SK-N-SH (cell line): ENCODE measurements at regions not wholly inside any gene's neighbourhood (a gene's known extent, or its start where the extent isn't known, plus 50 kb on each side); places are given as distances from the start of the nearest gene placed in this dataset.

Experiments used
- CTCF ChIA-PET: fragments of 300-600, 350-600 bp; formaldehyde crosslinking; extraction: SDS; loops from one replicate; lab custom pipeline; 2021; lab: Yijun Ruan, JAX
- POLR2A ChIA-PET: fragments of 350-600 bp; sonication (Branson Sonifier 250); formaldehyde crosslinking; extraction: SDS; loops from one replicate; lab custom pipeline; 2020; ENCODE audit warnings: antibody characterized with exemption, inconsistent platforms; lab: Yijun Ruan, JAX
- DNase-seq: peaks from one replicate; pipeline ENCODE4 v3.0.0; 2012
- H2AFZ ChIP-seq: fragments of 200-600 bp; sonication (generic); 2 replicates; pipeline ENCODE4 v1.8.1; 2016; ENCODE audit warnings: antibody characterized with exemption, mild to moderate bottlenecking, low read depth
- H3F3A ChIP-seq: fragments of 200-600 bp; sonication (generic); replicated peaks from 2 replicates; pipeline ENCODE3; 2016; ENCODE audit warnings: antibody characterized with exemption, mild to moderate bottlenecking; ENCODE audit not compliant: insufficient read depth
- H3K27ac ChIP-seq, 2 experiments: fragments of 200-500 bp in 1 of 2; fragments of 200-600 bp in 1 of 2; sonication (Bioruptor generic) in 1 of 2; sonication (generic), shearing (Covaris generic) in 1 of 2; 2 replicates each; pipeline versions ENCODE4 v1.5.1 to v1.6.1; 2014 to 2016; ENCODE audit warnings: low read depth in 2 of 2, inconsistent platforms in 1 of 2, low read length in 1 of 2, mild to moderate bottlenecking in 1 of 2, mixed read lengths in 1 of 2
- H3K27me3 ChIP-seq: fragments of 200-600 bp; sonication (generic), shearing (Covaris generic); 2 replicates; pipeline ENCODE4 v1.6.1; 2016; ENCODE audit warnings: mixed run types; ENCODE audit not compliant: insufficient read depth
- H3K36me3 ChIP-seq, 2 experiments: fragments of 200-500 bp in 1 of 2; fragments of 200-600 bp in 1 of 2; sonication (Bioruptor generic) in 1 of 2; sonication (generic) in 1 of 2; replicated peaks in 1 of 2; 2 replicates each; pipeline versions ENCODE3 to v1.5.1; 2014 to 2016; ENCODE audit warnings: low read length in 1 of 2, mild to moderate bottlenecking in 1 of 2; ENCODE audit not compliant: insufficient read depth in 2 of 2, control insufficient read depth in 1 of 2
- H3K4me1 ChIP-seq, 2 experiments: fragments of 200-500 bp in 1 of 2; fragments of 200-600 bp in 1 of 2; sonication (Bioruptor generic) in 1 of 2; sonication (generic), shearing (Covaris generic) in 1 of 2; 2 replicates each; pipeline versions ENCODE4 v1.5.1 to v1.6.1; 2014 to 2016; ENCODE audit warnings: low read depth in 1 of 2, low read length in 1 of 2, mixed run types in 1 of 2; ENCODE audit not compliant: insufficient read depth in 2 of 2, control insufficient read depth in 1 of 2
- H3K4me2 ChIP-seq: fragments of 200-600 bp; sonication (generic), shearing (Covaris generic); 2 replicates; pipeline ENCODE4 v1.6.1; 2017; ENCODE audit warnings: mixed run types
- H3K4me3 ChIP-seq, 2 experiments: fragments of 200-500 bp in 1 of 2; fragments of 200-600 bp in 1 of 2; sonication (Bioruptor generic) in 1 of 2; sonication (generic), shearing (Covaris generic) in 1 of 2; 2 replicates each; pipeline versions ENCODE4 v1.5.1 to v1.8.1; 2014 to 2016; ENCODE audit warnings: low read depth in 2 of 2, inconsistent platforms in 1 of 2, low read length in 1 of 2, mild to moderate bottlenecking in 1 of 2, mixed read lengths in 1 of 2, moderate library complexity in 1 of 2
- H3K79me2 ChIP-seq: fragments of 200-600 bp; sonication (generic); 2 replicates; pipeline ENCODE4 v1.8.1; 2017; ENCODE audit warnings: mild to moderate bottlenecking; ENCODE audit not compliant: insufficient read depth
- H3K9ac ChIP-seq: fragments of 200-600 bp; sonication (generic); 2 replicates; pipeline ENCODE4 v1.6.1; 2017; ENCODE audit warnings: mixed run types
- H3K9me2 ChIP-seq: fragments of 200-600 bp; sonication (generic); 2 replicates; pipeline ENCODE4 v1.6.1; 2017; ENCODE audit warnings: mixed run types
- H3K9me3 ChIP-seq: fragments of 200-600 bp; sonication (generic); 2 replicates; pipeline ENCODE4 v1.6.1; 2017; ENCODE audit warnings: mixed run types, mild to moderate bottlenecking, moderate library complexity
- H4K20me1 ChIP-seq: fragments of 200-600 bp; sonication (generic); 2 replicates; pipeline ENCODE4 v1.6.1; 2017; ENCODE audit warnings: mild to moderate bottlenecking, mixed run types; ENCODE audit not compliant: insufficient read depth
- EP300 ChIP-seq, 2 experiments: IDR thresholded peaks; 2 replicates each; pipeline versions ENCODE4 v1.4.0 to v1.6.1; 2012; ENCODE audit warnings: borderline replicate concordance in 1 of 2, low read depth in 1 of 2, low read length in 1 of 2
- EZH2phosphoT487 ChIP-seq: fragments of 200-600 bp; sonication (generic); IDR thresholded peaks from 2 replicates; pipeline ENCODE4 v1.6.1; 2017; ENCODE audit warnings: low read depth, mixed run types, mild to moderate bottlenecking, antibody characterized with exemption, moderate library complexity, borderline replicate concordance
- FOXM1 ChIP-seq: IDR thresholded peaks from 2 replicates; pipeline ENCODE4 v1.4.0; 2012; ENCODE audit warnings: low read depth, mild to moderate bottlenecking
- GABPA ChIP-seq: IDR thresholded peaks from 2 replicates; pipeline ENCODE4 v1.4.0; 2012; ENCODE audit warnings: low read depth, mild to moderate bottlenecking
- JUND ChIP-seq: IDR thresholded peaks from 2 replicates; pipeline ENCODE4 v1.4.0; 2012
- MEF2A ChIP-seq: IDR thresholded peaks from 2 replicates; pipeline ENCODE4 v1.4.0; 2012; ENCODE audit warnings: low read depth, borderline replicate concordance
- MXI1 ChIP-seq: IDR thresholded peaks from 2 replicates; pipeline ENCODE4 v1.6.1; 2012; ENCODE audit warnings: mild to moderate bottlenecking, low read depth, low read length, improper control_type of control experiment
- NFIC ChIP-seq: IDR thresholded peaks from 2 replicates; pipeline ENCODE4 v1.4.0; 2012; ENCODE audit warnings: borderline replicate concordance
- NRF1 ChIP-seq: IDR thresholded peaks from 2 replicates; pipeline ENCODE4 v1.6.1; 2012; ENCODE audit warnings: low read depth, mild to moderate bottlenecking, low read length
- RFX5 ChIP-seq: IDR thresholded peaks from 2 replicates; pipeline ENCODE4 v1.6.1; 2012; ENCODE audit warnings: mild to moderate bottlenecking, improper control_type of control experiment, low read length
- RXRA ChIP-seq: IDR thresholded peaks from 2 replicates; pipeline ENCODE4 v1.4.0; 2012; ENCODE audit warnings: low read depth, mild to moderate bottlenecking, borderline replicate concordance
- SIN3A ChIP-seq: IDR thresholded peaks from 2 replicates; pipeline ENCODE4 v1.6.1; 2012; ENCODE audit warnings: low read depth, mild to moderate bottlenecking, low read length, moderate library complexity, borderline replicate concordance
- TAF1 ChIP-seq: IDR thresholded peaks from 2 replicates; pipeline ENCODE4 v1.6.1; 2012; ENCODE audit warnings: low read depth, mild to moderate bottlenecking, low read length, moderate library complexity, borderline replicate concordance
- TEAD4 ChIP-seq: IDR thresholded peaks from 2 replicates; pipeline ENCODE4 v1.4.0; 2012; ENCODE audit warnings: mild to moderate bottlenecking, borderline replicate concordance; ENCODE audit not compliant: insufficient read depth
- WGBS: methylation state at CpG from one replicate; pipeline ENCODE4 v1.1.6; 2017; ENCODE audit warnings: low lambda C conversion rate; 5-methylcytosine and 5-hydroxymethylcytosine counted together
- TF ChIP-seq, protein P1 (sequence below): IDR thresholded peaks from 2 replicates; pipeline ENCODE4; 2012
- TF ChIP-seq, protein P2 (sequence below): IDR thresholded peaks from 2 replicates; pipeline ENCODE4 v1.4.0; 2012; ENCODE audit warnings: low read depth
- TF ChIP-seq, protein P3 (sequence below): fragments of 150-350 bp; IDR thresholded peaks from 2 replicates; pipeline ENCODE4 v1.6.1; 2017; ENCODE audit warnings: antibody characterized with exemption, low read length, low read depth, borderline replicate concordance
- TF ChIP-seq, protein P4 (sequence below): fragments of 200-600 bp; sonication (generic); IDR thresholded peaks from 2 replicates; pipeline ENCODE4 v1.6.1; 2017; ENCODE audit warnings: antibody characterized with exemption, mild to moderate bottlenecking, moderate library complexity

DNA sequence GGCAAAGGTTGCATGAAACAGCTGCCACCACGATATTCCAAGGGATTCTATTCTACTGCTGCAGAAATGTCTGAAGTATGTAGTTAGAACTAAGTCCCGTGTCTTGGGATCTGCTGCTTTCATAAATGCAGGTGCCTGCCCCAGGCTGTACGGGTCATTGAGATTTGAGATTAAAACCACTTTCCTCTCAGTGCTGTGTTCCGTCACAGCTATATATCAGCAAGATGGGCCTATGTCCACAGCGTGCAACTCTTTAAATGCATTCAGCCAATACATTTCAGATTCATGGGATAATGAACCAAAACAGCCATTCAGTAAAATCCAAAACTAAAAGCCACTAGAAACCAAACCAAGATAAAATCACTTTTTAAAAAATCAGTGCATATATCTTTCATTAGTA is 107.3 kb upstream of the LUZP2 start (continued):
- TF ChIP-seq, protein P1, sequence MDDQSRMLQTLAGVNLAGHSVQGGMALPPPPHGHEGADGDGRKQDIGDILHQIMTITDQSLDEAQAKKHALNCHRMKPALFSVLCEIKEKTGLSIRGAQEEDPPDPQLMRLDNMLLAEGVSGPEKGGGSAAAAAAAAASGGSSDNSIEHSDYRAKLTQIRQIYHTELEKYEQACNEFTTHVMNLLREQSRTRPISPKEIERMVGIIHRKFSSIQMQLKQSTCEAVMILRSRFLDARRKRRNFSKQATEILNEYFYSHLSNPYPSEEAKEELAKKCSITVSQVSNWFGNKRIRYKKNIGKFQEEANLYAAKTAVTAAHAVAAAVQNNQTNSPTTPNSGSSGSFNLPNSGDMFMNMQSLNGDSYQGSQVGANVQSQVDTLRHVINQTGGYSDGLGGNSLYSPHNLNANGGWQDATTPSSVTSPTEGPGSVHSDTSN = no peak
- no peak for TF ChIP-seq EZH2phosphoT487
- TF ChIP-seq, protein P2, sequence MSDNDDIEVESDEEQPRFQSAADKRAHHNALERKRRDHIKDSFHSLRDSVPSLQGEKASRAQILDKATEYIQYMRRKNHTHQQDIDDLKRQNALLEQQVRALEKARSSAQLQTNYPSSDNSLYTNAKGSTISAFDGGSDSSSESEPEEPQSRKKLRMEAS = no peak

DNA sequence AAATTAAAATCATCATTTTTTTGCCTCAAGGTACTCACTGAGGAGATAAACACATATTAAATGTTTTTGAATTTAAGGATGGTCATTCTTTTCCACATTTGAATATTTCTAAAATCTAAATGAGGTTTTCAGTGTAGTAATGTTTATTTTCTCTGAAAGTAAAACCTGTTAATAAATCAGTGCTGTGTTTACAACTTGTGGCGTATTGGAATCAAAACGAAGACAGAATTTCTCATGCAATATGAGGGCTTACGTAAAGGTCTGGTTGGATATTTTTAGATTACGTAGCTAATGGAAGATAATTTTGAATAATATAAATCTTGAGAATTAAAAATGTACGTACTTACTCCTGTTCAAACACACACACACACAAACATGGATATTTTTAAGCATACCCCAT is 106.8 kb upstream of the LUZP2 start:
- H3K4me2 ChIP-seq = no peak overlapping the region
- H3K4me1 ChIP-seq = peaks cover 0 to 3% of the 10 kb centered on the region in 2 experiments; a peak in 2 of 4 replicates
- WGBS = 56% methylated on average over 5 of the region's 5 CpGs
- H3K9me2 ChIP-seq = no peaks in the 10 kb centered on the region
- no peaks in the 10 kb centered on the region for H3F3A ChIP-seq
- ChIA-PET CTCF (no interaction called here), POLR2A (no interaction called here)
- H3K27me3 ChIP-seq = no peaks in the 10 kb centered on the region
- H3K4me3 ChIP-seq = no peak overlapping the region
- no peak overlapping the region for H2AFZ ChIP-seq
- no peak for DNase-seq
- no peaks in the 10 kb centered on the region for H4K20me1 ChIP-seq
- H3K27ac ChIP-seq = no peak overlapping the region
- no peak overlapping the region for H3K9ac ChIP-seq
- TF ChIP-seq SIN3A (no peak), EP300 (IDR thresholded peaks at IDR 0.05; ENCODE audit: borderline replicate concordance in 1 of 2, low read depth in 1 of 2, low read length in 1 of 2) (no peak), FOXM1 (no peak), RFX5 (no peak), MEF2A (no peak), RXRA (no peak), GABPA (no peak), NFIC (no peak), JUND (no peak), TAF1 (no peak), TEAD4 (no peak), MXI1 (no peak), NRF1 (no peak)
- TF ChIP-seq, protein P3, sequence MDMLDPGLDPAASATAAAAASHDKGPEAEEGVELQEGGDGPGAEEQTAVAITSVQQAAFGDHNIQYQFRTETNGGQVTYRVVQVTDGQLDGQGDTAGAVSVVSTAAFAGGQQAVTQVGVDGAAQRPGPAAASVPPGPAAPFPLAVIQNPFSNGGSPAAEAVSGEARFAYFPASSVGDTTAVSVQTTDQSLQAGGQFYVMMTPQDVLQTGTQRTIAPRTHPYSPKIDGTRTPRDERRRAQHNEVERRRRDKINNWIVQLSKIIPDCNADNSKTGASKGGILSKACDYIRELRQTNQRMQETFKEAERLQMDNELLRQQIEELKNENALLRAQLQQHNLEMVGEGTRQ = no peak
- TF ChIP-seq, protein P4, sequence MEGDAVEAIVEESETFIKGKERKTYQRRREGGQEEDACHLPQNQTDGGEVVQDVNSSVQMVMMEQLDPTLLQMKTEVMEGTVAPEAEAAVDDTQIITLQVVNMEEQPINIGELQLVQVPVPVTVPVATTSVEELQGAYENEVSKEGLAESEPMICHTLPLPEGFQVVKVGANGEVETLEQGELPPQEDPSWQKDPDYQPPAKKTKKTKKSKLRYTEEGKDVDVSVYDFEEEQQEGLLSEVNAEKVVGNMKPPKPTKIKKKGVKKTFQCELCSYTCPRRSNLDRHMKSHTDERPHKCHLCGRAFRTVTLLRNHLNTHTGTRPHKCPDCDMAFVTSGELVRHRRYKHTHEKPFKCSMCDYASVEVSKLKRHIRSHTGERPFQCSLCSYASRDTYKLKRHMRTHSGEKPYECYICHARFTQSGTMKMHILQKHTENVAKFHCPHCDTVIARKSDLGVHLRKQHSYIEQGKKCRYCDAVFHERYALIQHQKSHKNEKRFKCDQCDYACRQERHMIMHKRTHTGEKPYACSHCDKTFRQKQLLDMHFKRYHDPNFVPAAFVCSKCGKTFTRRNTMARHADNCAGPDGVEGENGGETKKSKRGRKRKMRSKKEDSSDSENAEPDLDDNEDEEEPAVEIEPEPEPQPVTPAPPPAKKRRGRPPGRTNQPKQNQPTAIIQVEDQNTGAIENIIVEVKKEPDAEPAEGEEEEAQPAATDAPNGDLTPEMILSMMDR = no peak
- no peaks in the 10 kb centered on the region for H3K9me3 ChIP-seq
- H3K36me3 ChIP-seq = no peaks in the 10 kb centered on the region
- H3K79me2 ChIP-seq = no peaks in the 10 kb centered on the region
